ENCODE measurements at regions not wholly inside any gene's neighbourhood (a gene's known extent, or its start where the extent isn't known, plus 50 kb on each side); places are given as distances from the start of the nearest gene placed in this dataset.

GRCh38 chrX:131388293-131388692 is 99.2 kb upstream of the IGSF1 start:
- Histone ChIP-seq H3K23ac (ENCODE audit: low read depth, low read length, poor library complexity) (no peak overlapping the region), H2BK15ac (ENCODE audit: low read length) (no peak overlapping the region), H2BK5ac (ENCODE audit: low read length) (no peak overlapping the region), H3K27me3 (ENCODE audit: control insufficient read depth in 3 of 3, insufficient read depth in 3 of 3, low read depth in 1 of 3, low read length in 3 of 3) (no peaks in the 10 kb centered on the region), H3K18ac (ENCODE audit: low read length) (no peak overlapping the region), H3K36me3 (replicated peaks in 1 of 2; ENCODE audit: control insufficient read depth in 2 of 2, insufficient read depth in 2 of 2, low read length in 2 of 2) (no peaks in the 10 kb centered on the region), H3K4me3 (ENCODE audit: low read length in 2 of 2) (no peak overlapping the region), H2BK120ac (ENCODE audit: low read depth, low read length) (no peak overlapping the region), H2BK12ac (ENCODE audit: low read length) (no peak overlapping the region), H4K91ac (ENCODE audit: low read depth, low read length, poor library complexity) (no peak overlapping the region), H3K4me2 (ENCODE audit: insufficient read depth, low read length, poor library complexity, severe bottlenecking) (no peak overlapping the region), H3K27ac (replicated peaks; ENCODE audit: low read length) (no peak overlapping the region), H3K14ac (ENCODE audit: low read length) (no peak overlapping the region), H3K9ac (ENCODE audit: low read depth, low read length, poor library complexity) (no peak overlapping the region), H4K8ac (ENCODE audit: low read depth, low read length) (no peak overlapping the region), H3K79me1 (ENCODE audit: low read depth, low read length) (no peaks in the 10 kb centered on the region), H3K4me1 (ENCODE audit: control insufficient read depth in 2 of 2, insufficient read depth in 1 of 2, low read depth in 1 of 2, low read length in 2 of 2) (no peaks in the 10 kb centered on the region), H2AFZ (ENCODE audit: low read length) (no peak overlapping the region), H3K9me3 (replicated peaks in 1 of 2; ENCODE audit: control insufficient read depth in 2 of 2, insufficient read depth in 1 of 2, low read depth in 1 of 2, low read length in 2 of 2) (peaks cover 0 to 4% of the 10 kb centered on the region in 2 donors), H2AK5ac (ENCODE audit: low read depth, low read length) (no peak overlapping the region), H3K4ac (ENCODE audit: low read length) (no peak overlapping the region)
- WGBS, 2 donors (ENCODE audit: extremely low coverage in 2 of 2, insufficient read length in 2 of 2, insufficient replicate concordance in 1 of 2): no CpG with 5 or more reads among the region's 4 CpGs
- DNase-seq (ENCODE audit: low spot score): no peak

GRCh38 chrX:131392666-131393065 is 103.6 kb upstream of the IGSF1 start:
- no peak overlapping the region for H2BK5ac ChIP-seq (ENCODE audit: low read length)
- no peak overlapping the region for H3K4me2 ChIP-seq (ENCODE audit: insufficient read depth, low read length, poor library complexity, severe bottlenecking)
- no peak overlapping the region for H3K27ac ChIP-seq (replicated peaks; ENCODE audit: low read length)
- no peak overlapping the region for H2BK12ac ChIP-seq (ENCODE audit: low read length)
- WGBS, 2 donors (ENCODE audit: extremely low coverage in 2 of 2, insufficient read length in 2 of 2, insufficient replicate concordance in 1 of 2): no CpG with 5 or more reads among the region's 3 CpGs
- H3K14ac ChIP-seq (ENCODE audit: low read length): no peak overlapping the region
- no peak overlapping the region for H2AK5ac ChIP-seq (ENCODE audit: low read depth, low read length)
- H3K9me3 ChIP-seq (replicated peaks in 1 of 2; ENCODE audit: control insufficient read depth in 2 of 2, insufficient read depth in 1 of 2, low read depth in 1 of 2, low read length in 2 of 2): peaks cover 0 to 4% of the 10 kb centered on the region in 2 donors
- no peak overlapping the region for H3K9ac ChIP-seq (ENCODE audit: low read depth, low read length, poor library complexity)
- no peaks in the 10 kb centered on the region for H3K79me1 ChIP-seq (ENCODE audit: low read depth, low read length)
- no peak overlapping the region for H3K18ac ChIP-seq (ENCODE audit: low read length)
- H2BK120ac ChIP-seq (ENCODE audit: low read depth, low read length): no peak overlapping the region
- H4K8ac ChIP-seq (ENCODE audit: low read depth, low read length): no peak overlapping the region
- H2AFZ ChIP-seq (ENCODE audit: low read length): no peak overlapping the region
- H3K36me3 ChIP-seq (replicated peaks in 1 of 2; ENCODE audit: control insufficient read depth in 2 of 2, insufficient read depth in 2 of 2, low read length in 2 of 2): no peaks in the 10 kb centered on the region
- no peak for DNase-seq (ENCODE audit: low spot score)
- H3K4ac ChIP-seq (ENCODE audit: low read length): no peak overlapping the region
- H4K91ac ChIP-seq (ENCODE audit: low read depth, low read length, poor library complexity): no peak overlapping the region
- no peak overlapping the region for H2BK15ac ChIP-seq (ENCODE audit: low read length)
- no peaks in the 10 kb centered on the region for H3K4me1 ChIP-seq (ENCODE audit: control insufficient read depth in 2 of 2, insufficient read depth in 1 of 2, low read depth in 1 of 2, low read length in 2 of 2)
- no peaks in the 10 kb centered on the region for H3K27me3 ChIP-seq (ENCODE audit: control insufficient read depth in 3 of 3, insufficient read depth in 3 of 3, low read depth in 1 of 3, low read length in 3 of 3)
- H3K4me3 ChIP-seq (ENCODE audit: low read length in 2 of 2): no peak overlapping the region
- no peak overlapping the region for H3K23ac ChIP-seq (ENCODE audit: low read depth, low read length, poor library complexity)

- no peak overlapping the region for H3K4ac ChIP-seq (ENCODE audit: low read length)
- no peak overlapping the region for H3K4me2 ChIP-seq (ENCODE audit: insufficient read depth, low read length, poor library complexity, severe bottlenecking)
- no peak overlapping the region for H3K23ac ChIP-seq (ENCODE audit: low read depth, low read length, poor library complexity)
- no peak overlapping the region for H3K4me3 ChIP-seq (ENCODE audit: low read length in 2 of 2)
- H3K9me3 ChIP-seq (replicated peaks in 1 of 2; ENCODE audit: control insufficient read depth in 2 of 2, insufficient read depth in 1 of 2, low read depth in 1 of 2, low read length in 2 of 2): no peaks in the 10 kb centered on the region
- no peak overlapping the region for H3K27ac ChIP-seq (replicated peaks; ENCODE audit: low read length)
- no peak overlapping the region for H3K14ac ChIP-seq (ENCODE audit: low read length)
- H2BK120ac ChIP-seq (ENCODE audit: low read depth, low read length): no peak overlapping the region
- no peak overlapping the region for H4K8ac ChIP-seq (ENCODE audit: low read depth, low read length)
- H3K27me3 ChIP-seq (ENCODE audit: control insufficient read depth in 3 of 3, insufficient read depth in 3 of 3, low read depth in 1 of 3, low read length in 3 of 3): peaks cover 0 to 5% (median 0%) of the 10 kb centered on the region in 3 experiments
- H4K91ac ChIP-seq (ENCODE audit: low read depth, low read length, poor library complexity): no peak overlapping the region
- no peak for DNase-seq (ENCODE audit: low spot score)
- no peak overlapping the region for H2AFZ ChIP-seq (ENCODE audit: low read length)
- no peaks in the 10 kb centered on the region for H3K79me1 ChIP-seq (ENCODE audit: low read depth, low read length)
- H3K36me3 ChIP-seq (replicated peaks in 1 of 2; ENCODE audit: control insufficient read depth in 2 of 2, insufficient read depth in 2 of 2, low read length in 2 of 2): no peaks in the 10 kb centered on the region
- H2AK5ac ChIP-seq (ENCODE audit: low read depth, low read length): no peak overlapping the region
- no peak overlapping the region for H2BK15ac ChIP-seq (ENCODE audit: low read length)
- no peak overlapping the region for H2BK5ac ChIP-seq (ENCODE audit: low read length)
- H2BK12ac ChIP-seq (ENCODE audit: low read length): no peak overlapping the region
- no peak overlapping the region for H3K9ac ChIP-seq (ENCODE audit: low read depth, low read length, poor library complexity)
- no CpG with 5 or more reads among the region's 5 CpGs for WGBS, 2 donors (ENCODE audit: extremely low coverage in 2 of 2, insufficient read length in 2 of 2, insufficient replicate concordance in 1 of 2)
- no peak overlapping the region for H3K18ac ChIP-seq (ENCODE audit: low read length)
- no peaks in the 10 kb centered on the region for H3K4me1 ChIP-seq (ENCODE audit: control insufficient read depth in 2 of 2, insufficient read depth in 1 of 2, low read depth in 1 of 2, low read length in 2 of 2)
Observed at GRCh38 chrX:131393426-131393825, 104.3 kb upstream of the IGSF1 start.

- H3K18ac ChIP-seq (ENCODE audit: low read length): no peak overlapping the region
- H3K27me3 ChIP-seq (ENCODE audit: control insufficient read depth in 3 of 3, insufficient read depth in 3 of 3, low read depth in 1 of 3, low read length in 3 of 3): peaks cover 0 to 5% (median 0%) of the 10 kb centered on the region in 3 experiments
- no peak overlapping the region for H2AFZ ChIP-seq (ENCODE audit: low read length)
- no peak for DNase-seq (ENCODE audit: low spot score)
- no CpG with 5 or more reads among the region's 2 CpGs for WGBS, 2 donors (ENCODE audit: extremely low coverage in 2 of 2, insufficient read length in 2 of 2, insufficient replicate concordance in 1 of 2)
- H3K4me2 ChIP-seq (ENCODE audit: insufficient read depth, low read length, poor library complexity, severe bottlenecking): no peak overlapping the region
- H4K8ac ChIP-seq (ENCODE audit: low read depth, low read length): no peak overlapping the region
- no peak overlapping the region for H2BK120ac ChIP-seq (ENCODE audit: low read depth, low read length)
- no peak overlapping the region for H4K91ac ChIP-seq (ENCODE audit: low read depth, low read length, poor library complexity)
- H3K4ac ChIP-seq (ENCODE audit: low read length): no peak overlapping the region
- no peak overlapping the region for H2AK5ac ChIP-seq (ENCODE audit: low read depth, low read length)
- H3K4me1 ChIP-seq (ENCODE audit: control insufficient read depth in 2 of 2, insufficient read depth in 1 of 2, low read depth in 1 of 2, low read length in 2 of 2): no peaks in the 10 kb centered on the region
- no peak overlapping the region for H2BK5ac ChIP-seq (ENCODE audit: low read length)
- no peak overlapping the region for H3K14ac ChIP-seq (ENCODE audit: low read length)
- no peaks in the 10 kb centered on the region for H3K36me3 ChIP-seq (replicated peaks in 1 of 2; ENCODE audit: control insufficient read depth in 2 of 2, insufficient read depth in 2 of 2, low read length in 2 of 2)
- H3K27ac ChIP-seq (replicated peaks; ENCODE audit: low read length): no peak overlapping the region
- H3K9ac ChIP-seq (ENCODE audit: low read depth, low read length, poor library complexity): no peak overlapping the region
- H3K79me1 ChIP-seq (ENCODE audit: low read depth, low read length): no peaks in the 10 kb centered on the region
- no peak overlapping the region for H3K23ac ChIP-seq (ENCODE audit: low read depth, low read length, poor library complexity)
- H2BK15ac ChIP-seq (ENCODE audit: low read length): no peak overlapping the region
- no peaks in the 10 kb centered on the region for H3K9me3 ChIP-seq (replicated peaks in 1 of 2; ENCODE audit: control insufficient read depth in 2 of 2, insufficient read depth in 1 of 2, low read depth in 1 of 2, low read length in 2 of 2)
- H2BK12ac ChIP-seq (ENCODE audit: low read length): no peak overlapping the region
- no peak overlapping the region for H3K4me3 ChIP-seq (ENCODE audit: low read length in 2 of 2)
Observed at GRCh38 chrX:131394384-131394783, 105.3 kb upstream of the IGSF1 start.
